ENCODE measurements at regions not wholly inside any gene's neighbourhood (a gene's known extent, or its start where the extent isn't known, plus 50 kb on each side); places are given as distances from the start of the nearest gene placed in this dataset.

GRCh38 chr3:187945374-187945773 is 200.1 kb upstream of the BCL6 start:
- TF ChIP-seq CTCF (IDR thresholded peaks at IDR 0.05): no peak
- no peak for TF ChIP-seq POLR2A (IDR thresholded peaks at IDR 0.05)
- 75 to 84% methylated on average over 2 of the region's 2 CpGs for WGBS, 2 donors
- intact Hi-C loops (cut with DNase I; ENCODE audit: low total_unique reads): no loop called here

GRCh38 chr3:187946163-187946691 is 201.0 kb upstream of the BCL6 start:
- 40 to 60% methylated on average over 4 of the region's 4 CpGs for WGBS, 2 donors
- DNase-seq (ENCODE audit: low spot score in 2 of 2): no peak
- intact Hi-C loops (cut with DNase I; ENCODE audit: low total_unique reads): no loop called here

More at GRCh38 chr3:187945374-187945773, 200.1 kb upstream of the BCL6 start:
- DNase-seq (ENCODE audit: low spot score in 2 of 2): no peak
- H3K4me3 ChIP-seq (ENCODE audit: low read depth, poor library complexity, severe bottlenecking): no peak overlapping the region

GRCh38 chr3:187946981-187947380 is 201.7 kb upstream of the BCL6 start:
- no peak for TF ChIP-seq CTCF (IDR thresholded peaks at IDR 0.05)
- TF ChIP-seq POLR2A (IDR thresholded peaks at IDR 0.05): no peak
- WGBS, 2 donors: 54 to 55% methylated on average over 6 of the region's 6 CpGs
- H3K4me3 ChIP-seq (ENCODE audit: low read depth, poor library complexity, severe bottlenecking): no peak overlapping the region
- DNase-seq (ENCODE audit: low spot score in 2 of 2): no peak
- intact Hi-C loops (cut with DNase I; ENCODE audit: low total_unique reads): no loop called here

More at GRCh38 chr3:187946163-187946691, 201.0 kb upstream of the BCL6 start:
- no peak for TF ChIP-seq CTCF (IDR thresholded peaks at IDR 0.05)
- TF ChIP-seq POLR2A (IDR thresholded peaks at IDR 0.05): no peak
- no peak overlapping the region for H3K4me3 ChIP-seq (ENCODE audit: low read depth, poor library complexity, severe bottlenecking)

GRCh38 chr3:187947927-187948682 is 202.8 kb upstream of the BCL6 start:
- intact Hi-C loops (cut with DNase I; ENCODE audit: low total_unique reads): no loop called here
- TF ChIP-seq POLR2A (IDR thresholded peaks at IDR 0.05): no peak
- TF ChIP-seq CTCF (IDR thresholded peaks at IDR 0.05): no peak
- H3K4me3 ChIP-seq (ENCODE audit: low read depth, poor library complexity, severe bottlenecking): no peak overlapping the region
- DNase-seq (ENCODE audit: low spot score in 2 of 2): no peak
- 65 to 86% methylated on average over 5 of the region's 5 CpGs for WGBS, 2 donors

GRCh38 chr3:187949093-187949820 is 204.0 kb upstream of the BCL6 start:
- intact Hi-C loops (cut with DNase I; ENCODE audit: low total_unique reads): no loop called here
- no peak for TF ChIP-seq CTCF (IDR thresholded peaks at IDR 0.05)
- DNase-seq (ENCODE audit: low spot score in 2 of 2): no peak
- WGBS, 2 donors: 81 to 99% methylated on average over 4 of the region's 4 CpGs
- H3K4me3 ChIP-seq (ENCODE audit: low read depth, poor library complexity, severe bottlenecking): no peak overlapping the region

Measured in lower leg skin (tissue), 4 donors.